ENCODE measurements at regions not wholly inside any gene's neighbourhood (a gene's known extent, or its start where the extent isn't known, plus 50 kb on each side); places are given as distances from the start of the nearest gene placed in this dataset.

- Histone ChIP-seq H3K9me2 (replicated peaks; ENCODE audit: insufficient read depth, low read length) (no peaks in the 10 kb centered on the region), H2AFZ (ENCODE audit: low read depth, low read length, severe bottlenecking) (no peak overlapping the region), H3K27me3 (ENCODE audit: low read length) (no peaks in the 10 kb centered on the region), H3F3A (ENCODE audit: insufficient read depth) (no peaks in the 10 kb centered on the region), H3K27ac (ENCODE audit: low read depth, low read length) (no peak overlapping the region), H3K9me3 (ENCODE audit: insufficient read depth, low read length) (no peaks in the 10 kb centered on the region), H3K79me2 (ENCODE audit: insufficient read depth, low read length) (no peaks in the 10 kb centered on the region), H3K9ac (ENCODE audit: low read length) (no peak overlapping the region), H4K20me1 (ENCODE audit: low read depth, low read length) (no peaks in the 10 kb centered on the region), H3K4me2 (ENCODE audit: low read depth, low read length, poor library complexity, severe bottlenecking) (no peak overlapping the region), H3K36me3 (ENCODE audit: low read length) (no peaks in the 10 kb centered on the region), H3K4me3 (ENCODE audit: insufficient read depth, low read length, poor library complexity, severe bottlenecking) (no peak overlapping the region)
- no peak for TF ChIP-seq EZH2phosphoT487 (conservative IDR thresholded peaks at IDR 0.05; ENCODE audit: low read length)
- TF ChIP-seq CTCF (IDR thresholded peaks at IDR 0.05; ENCODE audit: insufficient read depth, low read length, poor library complexity, severe bottlenecking), result no peak
Observed at GRCh38 chr3:72630327-72630968, 217.8 kb downstream of the SHQ1 start.

DNA sequence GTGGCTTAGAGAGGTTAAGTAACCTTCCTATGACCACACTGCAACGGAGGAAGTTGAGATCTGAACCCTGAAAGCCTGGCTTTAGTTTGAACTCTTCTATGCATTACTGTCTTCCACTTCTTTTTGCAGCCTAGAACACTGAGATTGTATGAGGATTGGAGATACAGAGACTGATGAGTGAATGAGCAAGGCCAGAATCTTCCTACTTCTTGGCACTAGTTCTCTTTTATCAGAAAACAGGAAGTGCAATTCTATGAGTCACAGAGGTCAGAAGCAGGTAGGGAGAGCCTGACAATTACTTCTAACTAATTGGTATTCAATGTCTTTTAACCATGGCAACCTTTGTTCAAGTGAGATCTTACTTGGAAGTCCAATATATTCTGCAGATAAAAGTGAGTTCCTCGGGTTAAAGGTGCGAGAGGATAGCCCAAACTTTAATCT, 219.0 kb downstream of the SHQ1 start:
- H3K27me3 ChIP-seq (ENCODE audit: low read length), result no peaks in the 10 kb centered on the region
- no peak overlapping the region for H2AFZ ChIP-seq (ENCODE audit: low read depth, low read length, severe bottlenecking)
- no peaks in the 10 kb centered on the region for H3K9me2 ChIP-seq (replicated peaks; ENCODE audit: insufficient read depth, low read length)
- H3K4me2 ChIP-seq (ENCODE audit: low read depth, low read length, poor library complexity, severe bottlenecking), result no peak overlapping the region
- no peaks in the 10 kb centered on the region for H3F3A ChIP-seq (ENCODE audit: insufficient read depth)
- H3K9me3 ChIP-seq (ENCODE audit: insufficient read depth, low read length), result no peaks in the 10 kb centered on the region
- H3K79me2 ChIP-seq (ENCODE audit: insufficient read depth, low read length), result no peaks in the 10 kb centered on the region
- no peak overlapping the region for H3K27ac ChIP-seq (ENCODE audit: low read depth, low read length)
- no peaks in the 10 kb centered on the region for H3K36me3 ChIP-seq (ENCODE audit: low read length)
- H3K4me3 ChIP-seq (ENCODE audit: insufficient read depth, low read length, poor library complexity, severe bottlenecking), result no peak overlapping the region
- TF ChIP-seq EZH2phosphoT487 (conservative IDR thresholded peaks at IDR 0.05; ENCODE audit: low read length), result no peak
- no peak for TF ChIP-seq CTCF (IDR thresholded peaks at IDR 0.05; ENCODE audit: insufficient read depth, low read length, poor library complexity, severe bottlenecking)
- H4K20me1 ChIP-seq (ENCODE audit: low read depth, low read length), result no peaks in the 10 kb centered on the region
- H3K9ac ChIP-seq (ENCODE audit: low read length), result no peak overlapping the region

- Histone ChIP-seq H2AFZ (ENCODE audit: low read depth, low read length, severe bottlenecking) (no peak overlapping the region), H3K4me3 (ENCODE audit: insufficient read depth, low read length, poor library complexity, severe bottlenecking) (no peak overlapping the region), H3K9me2 (replicated peaks; ENCODE audit: insufficient read depth, low read length) (no peaks in the 10 kb centered on the region), H3K9ac (ENCODE audit: low read length) (no peak overlapping the region), H3K27ac (ENCODE audit: low read depth, low read length) (no peak overlapping the region), H3K27me3 (ENCODE audit: low read length) (no peaks in the 10 kb centered on the region), H4K20me1 (ENCODE audit: low read depth, low read length) (no peaks in the 10 kb centered on the region), H3K36me3 (ENCODE audit: low read length) (no peaks in the 10 kb centered on the region), H3K4me2 (ENCODE audit: low read depth, low read length, poor library complexity, severe bottlenecking) (no peak overlapping the region), H3K9me3 (ENCODE audit: insufficient read depth, low read length) (no peaks in the 10 kb centered on the region), H3K79me2 (ENCODE audit: insufficient read depth, low read length) (no peaks in the 10 kb centered on the region), H3F3A (ENCODE audit: insufficient read depth) (no peaks in the 10 kb centered on the region)
- no peak for TF ChIP-seq EZH2phosphoT487 (conservative IDR thresholded peaks at IDR 0.05; ENCODE audit: low read length)
- TF ChIP-seq CTCF (IDR thresholded peaks at IDR 0.05; ENCODE audit: insufficient read depth, low read length, poor library complexity, severe bottlenecking), result no peak
Observed at GRCh38 chr3:72628065-72628464, 220.2 kb downstream of the SHQ1 start.

Measured in SU-DHL-6 (cell line).